ENCODE measurements at regions not wholly inside any gene's neighbourhood (a gene's known extent, or its start where the extent isn't known, plus 50 kb on each side); places are given as distances from the start of the nearest gene placed in this dataset.

DNA sequence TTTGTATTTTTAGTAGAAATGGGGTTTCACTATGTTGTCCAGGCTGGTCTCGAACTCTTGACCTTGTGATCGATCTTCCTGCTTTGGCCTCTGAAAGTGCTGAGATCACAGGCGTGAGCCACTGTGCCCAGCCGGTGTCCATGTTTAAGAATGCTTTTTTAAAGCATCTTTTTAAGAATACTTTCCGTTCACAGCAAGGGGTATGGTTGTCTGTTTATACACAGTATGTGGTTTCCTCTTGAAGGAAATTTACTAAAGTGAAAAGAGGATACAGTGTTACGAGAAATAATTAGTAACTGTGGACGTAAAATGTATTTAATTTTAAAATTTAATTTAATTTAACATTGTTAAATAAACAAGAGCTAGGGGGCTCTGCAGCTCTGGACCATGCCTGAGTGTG lies 73.4 kb downstream of the GSC start:
- DNase-seq (ENCODE audit: low read depth in 1 of 2, low spot score in 1 of 2): no peak
- TF ChIP-seq, protein P1, sequence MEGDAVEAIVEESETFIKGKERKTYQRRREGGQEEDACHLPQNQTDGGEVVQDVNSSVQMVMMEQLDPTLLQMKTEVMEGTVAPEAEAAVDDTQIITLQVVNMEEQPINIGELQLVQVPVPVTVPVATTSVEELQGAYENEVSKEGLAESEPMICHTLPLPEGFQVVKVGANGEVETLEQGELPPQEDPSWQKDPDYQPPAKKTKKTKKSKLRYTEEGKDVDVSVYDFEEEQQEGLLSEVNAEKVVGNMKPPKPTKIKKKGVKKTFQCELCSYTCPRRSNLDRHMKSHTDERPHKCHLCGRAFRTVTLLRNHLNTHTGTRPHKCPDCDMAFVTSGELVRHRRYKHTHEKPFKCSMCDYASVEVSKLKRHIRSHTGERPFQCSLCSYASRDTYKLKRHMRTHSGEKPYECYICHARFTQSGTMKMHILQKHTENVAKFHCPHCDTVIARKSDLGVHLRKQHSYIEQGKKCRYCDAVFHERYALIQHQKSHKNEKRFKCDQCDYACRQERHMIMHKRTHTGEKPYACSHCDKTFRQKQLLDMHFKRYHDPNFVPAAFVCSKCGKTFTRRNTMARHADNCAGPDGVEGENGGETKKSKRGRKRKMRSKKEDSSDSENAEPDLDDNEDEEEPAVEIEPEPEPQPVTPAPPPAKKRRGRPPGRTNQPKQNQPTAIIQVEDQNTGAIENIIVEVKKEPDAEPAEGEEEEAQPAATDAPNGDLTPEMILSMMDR (IDR thresholded peaks at IDR 0.05; ENCODE audit: low read depth, low read length): no peak
- Histone ChIP-seq H3K27ac (no peak overlapping the region), H3K4me3 (no peak overlapping the region), H3K27me3 (peaks cover 15% of the 10 kb centered on the region), H3K36me3 (no peaks in the 10 kb centered on the region), H3K4me1 (ENCODE audit: low read depth) (peaks cover 3% of the 10 kb centered on the region), H3K9me3 (ENCODE audit: low read depth) (no peaks in the 10 kb centered on the region)

DNA sequence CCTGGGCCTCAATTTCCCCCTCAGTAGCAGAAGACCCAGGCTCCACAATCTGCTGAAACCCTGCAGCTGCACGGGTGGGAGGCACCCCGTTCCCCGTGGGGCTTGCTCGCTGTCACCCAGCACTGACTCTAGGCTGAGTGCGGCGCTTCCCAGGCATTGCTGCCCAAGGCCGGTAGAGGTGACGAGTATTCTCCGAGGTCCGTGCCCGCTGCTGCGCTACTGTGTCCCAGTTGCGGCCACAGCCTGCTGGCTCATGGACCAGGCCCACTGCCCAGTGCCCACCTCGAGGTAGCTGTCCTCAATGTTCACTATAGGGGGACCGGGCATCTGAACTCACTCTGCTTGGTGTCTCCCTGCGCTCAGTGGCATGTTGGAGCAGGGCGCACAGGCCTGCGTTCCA lies 74.7 kb downstream of the GSC start:
- no peak for DNase-seq (ENCODE audit: low read depth in 1 of 2, low spot score in 1 of 2)
- H3K27ac ChIP-seq: no peak overlapping the region
- H3K36me3 ChIP-seq: no peaks in the 10 kb centered on the region
- no peak overlapping the region for H3K4me3 ChIP-seq
- peaks cover 3% of the 10 kb centered on the region for H3K4me1 ChIP-seq (ENCODE audit: low read depth)
- TF ChIP-seq, protein P1 (IDR thresholded peaks at IDR 0.05; ENCODE audit: low read depth, low read length): no peak
- H3K27me3 ChIP-seq: peaks cover 28% of the 10 kb centered on the region
- no peaks in the 10 kb centered on the region for H3K9me3 ChIP-seq (ENCODE audit: low read depth)

DNA sequence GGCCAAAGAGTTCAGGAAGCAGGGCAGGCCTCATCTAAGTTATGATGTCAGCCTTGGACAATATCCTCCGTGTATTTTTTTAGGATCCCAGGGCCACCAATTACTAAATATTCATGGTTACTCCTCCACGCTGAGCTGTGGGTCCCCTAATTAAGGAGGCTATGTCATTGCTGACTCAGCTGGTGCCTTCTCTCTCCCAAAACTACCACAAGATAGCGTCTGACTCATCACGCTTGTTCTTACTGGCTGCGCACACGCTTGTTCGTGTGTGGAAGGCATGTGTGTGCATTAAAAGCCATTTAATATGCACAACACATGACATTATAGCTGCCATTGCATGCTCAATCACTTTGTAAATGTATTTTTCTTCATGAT lies 78.3 kb downstream of the GSC start:
- H3K36me3 ChIP-seq: no peaks in the 10 kb centered on the region
- TF ChIP-seq, protein P1 (IDR thresholded peaks at IDR 0.05; ENCODE audit: low read depth, low read length): no peak

DNA sequence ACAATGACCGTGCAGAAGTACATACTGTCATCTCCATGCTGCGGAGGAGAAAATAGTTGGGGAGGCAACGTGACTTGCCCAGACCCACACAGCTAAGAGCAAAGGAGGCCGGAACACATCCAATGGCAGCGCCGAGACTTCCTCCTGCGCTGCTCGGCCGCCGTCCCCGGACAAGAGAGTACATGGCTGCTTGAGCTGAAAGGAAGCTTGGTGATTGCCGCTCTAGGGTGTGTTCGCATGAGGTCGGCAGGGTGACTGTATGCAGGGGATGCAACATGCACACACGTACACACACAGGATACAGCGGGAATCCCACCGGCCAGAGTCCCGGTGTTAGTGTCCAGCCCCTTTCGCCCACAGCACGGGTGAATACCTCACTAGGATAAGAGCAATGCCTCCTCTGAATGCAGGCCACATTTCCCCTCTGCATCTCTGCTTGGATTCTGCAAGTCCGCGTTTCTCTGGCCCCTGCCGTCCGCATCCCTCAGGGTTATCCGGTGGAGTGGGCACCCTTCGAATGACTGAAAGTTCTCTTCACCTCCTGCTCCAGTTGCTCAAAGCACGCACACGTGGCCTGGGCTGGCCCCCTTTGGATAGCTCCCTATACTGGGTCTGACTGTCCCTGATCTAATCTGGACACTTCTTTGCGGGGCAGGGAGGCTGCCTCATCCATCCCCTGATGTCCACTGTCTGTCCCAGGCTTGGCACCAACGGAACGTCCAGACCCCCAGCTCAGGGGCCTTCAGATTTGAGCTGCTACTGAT lies 78.8 kb downstream of the GSC start:
- DNase-seq (ENCODE audit: low read depth in 1 of 2, low spot score in 1 of 2): no peak
- Histone ChIP-seq H3K27me3 (peaks cover 25% of the 10 kb centered on the region), H3K9me3 (ENCODE audit: low read depth) (no peaks in the 10 kb centered on the region), H3K4me1 (ENCODE audit: low read depth) (peaks cover 3% of the 10 kb centered on the region), H3K4me3 (no peak overlapping the region), H3K27ac (no peak overlapping the region), H3K36me3 (no peaks in the 10 kb centered on the region)
- TF ChIP-seq, protein P1 (IDR thresholded peaks at IDR 0.05; ENCODE audit: low read depth, low read length): no peak

More for the DNA sequence above, 78.3 kb downstream of the GSC start:
- peak in 1 of 2 donors; percentile 64 for DNase-seq (ENCODE audit: low read depth in 1 of 2, low spot score in 1 of 2)
- Histone ChIP-seq H3K4me3 (no peak overlapping the region), H3K27me3 (peaks cover 25% of the 10 kb centered on the region), H3K27ac (no peak overlapping the region), H3K9me3 (ENCODE audit: low read depth) (no peaks in the 10 kb centered on the region), H3K4me1 (ENCODE audit: low read depth) (peaks cover 3% of the 10 kb centered on the region)

DNA sequence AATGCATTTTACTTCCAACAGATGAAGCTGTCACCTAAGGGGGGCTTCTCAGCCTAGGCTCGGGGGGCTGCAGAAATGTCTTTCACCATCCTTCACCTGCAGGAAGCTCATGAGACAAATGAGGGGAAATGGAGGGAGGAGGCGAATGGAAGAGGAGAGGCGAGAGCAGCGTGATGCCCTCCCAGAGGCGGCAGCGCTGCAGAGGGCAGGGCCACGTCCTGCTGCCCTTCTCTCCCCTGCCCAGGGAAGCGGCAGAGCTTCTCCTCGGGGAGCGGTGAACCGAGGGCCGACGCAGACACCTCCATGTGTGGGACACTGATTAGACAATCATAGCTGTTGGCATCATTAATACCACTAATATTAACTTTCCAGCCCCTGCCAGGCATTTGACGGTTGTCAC lies 78.3 kb downstream of the SERPINA3 start:
- DNase-seq (ENCODE audit: low read depth in 1 of 2, low spot score in 1 of 2): no peak
- H3K9me3 ChIP-seq (ENCODE audit: low read depth): no peaks in the 10 kb centered on the region

More for the DNA sequence above, 78.3 kb downstream of the SERPINA3 start:
- peaks cover 3% of the 10 kb centered on the region for H3K4me1 ChIP-seq (ENCODE audit: low read depth)
- H3K27me3 ChIP-seq: peaks cover 25% of the 10 kb centered on the region
- H3K4me3 ChIP-seq: no peak overlapping the region
- TF ChIP-seq, protein P1 (IDR thresholded peaks at IDR 0.05; ENCODE audit: low read depth, low read length): no peak
- H3K36me3 ChIP-seq: no peaks in the 10 kb centered on the region
- H3K27ac ChIP-seq: no peak overlapping the region

All from cardiac muscle cell (in vitro differentiated cells and primary cell).